Neural cell (in vitro differentiated cells): ENCODE measurements at regions not wholly inside any gene's neighbourhood (a gene's known extent, or its start where the extent isn't known, plus 50 kb on each side); places are given as distances from the start of the nearest gene placed in this dataset.

Experiments
- H2AFZ ChIP-seq: fragments of 200-600, 300-800 bp; sonication (generic), shearing (Covaris generic); 2 replicates; pipeline ENCODE4 v1.6.0; 2014; ENCODE audit warnings: low read depth, mild to moderate bottlenecking, antibody characterized with exemption, low read length, moderate library complexity
- H3F3A ChIP-seq: fragments of 200-600 bp; shearing (Covaris generic); 2 replicates; pipeline ENCODE4 v1.6.1; 2016; ENCODE audit warnings: mild to moderate bottlenecking, moderate library complexity, mixed read lengths, antibody characterized with exemption, low read length; ENCODE audit not compliant: insufficient read depth, poor library complexity, severe bottlenecking
- H3K27ac ChIP-seq: fragments of 200-600, 300-800 bp; sonication (generic), shearing (Covaris generic); 2 replicates; pipeline ENCODE4 v1.5.1; 2014; ENCODE audit warnings: mild to moderate bottlenecking, low read length, moderate library complexity
- H3K27me3 ChIP-seq: fragments of 300-800, 200-600 bp; sonication (generic), shearing (Covaris generic); 2 replicates; pipeline ENCODE4 v1.6.0; 2014; ENCODE audit warnings: mild to moderate bottlenecking, low read depth, low read length, moderate library complexity; ENCODE audit not compliant: insufficient read depth
- H3K36me3 ChIP-seq: fragments of 300-800, 200-600 bp; sonication (generic), shearing (Covaris generic); 2 replicates; pipeline ENCODE4 v1.5.1; 2014; ENCODE audit warnings: mild to moderate bottlenecking, antibody characterized with exemption, low read length, moderate library complexity; ENCODE audit not compliant: insufficient read depth
- H3K4me2 ChIP-seq: fragments of 300-800, 200-600 bp; sonication (generic), shearing (Covaris generic); 2 replicates; pipeline ENCODE4 v1.6.0; 2014; ENCODE audit warnings: mild to moderate bottlenecking, low read length
- H3K4me3 ChIP-seq: fragments of 300-800, 200-600 bp; sonication (generic), shearing (Covaris generic); 2 replicates; pipeline ENCODE4 v1.5.1; 2014; ENCODE audit warnings: mild to moderate bottlenecking, low read length, moderate library complexity
- H3K79me2 ChIP-seq: fragments of 200-600 bp; shearing (Covaris generic); replicated peaks from 2 replicates; pipeline ENCODE4 v1.6.0; 2014; ENCODE audit warnings: mild to moderate bottlenecking, low read length, moderate library complexity; ENCODE audit not compliant: insufficient read depth
- H3K9ac ChIP-seq: fragments of 300-800, 200-600 bp; sonication (generic), shearing (Covaris generic); 2 replicates; pipeline ENCODE4 v1.6.1; 2016; ENCODE audit warnings: mild to moderate bottlenecking, low read length, mixed read lengths
- H3K9me2 ChIP-seq: fragments of 200-600 bp; shearing (Covaris generic); 2 replicates; pipeline ENCODE4 v1.6.1; 2016; ENCODE audit warnings: mild to moderate bottlenecking, low read length, mixed read lengths; ENCODE audit not compliant: insufficient read depth
- H3K9me3 ChIP-seq: fragments of 200-600, 300-800 bp; sonication (generic), shearing (Covaris generic); 2 replicates; pipeline ENCODE4 v1.6.1; 2016; ENCODE audit warnings: mild to moderate bottlenecking, mixed run types, low read length, moderate library complexity, mixed read lengths
- H4K20me1 ChIP-seq: fragments of 200-600 bp; shearing (Covaris generic); 2 replicates; pipeline ENCODE4 v1.6.1; 2016; ENCODE audit warnings: mild to moderate bottlenecking, mixed run types; ENCODE audit not compliant: insufficient read depth
- EP300 ChIP-seq: fragments of 450-650 bp; conservative IDR thresholded peaks from 2 replicates; pipeline ENCODE4 v1.6.1; 2014; ENCODE audit warnings: antibody characterized with exemption, mild to moderate bottlenecking, moderate library complexity; ENCODE audit not compliant: poor library complexity, severe bottlenecking
- EZH2 ChIP-seq: fragments of 200-600, 300-800 bp; shearing (Covaris generic), sonication (generic); IDR thresholded peaks from 2 replicates; pipeline ENCODE4 v1.6.1; 2014; ENCODE audit warnings: antibody characterized with exemption, low read length, borderline replicate concordance, mild to moderate bottlenecking; ENCODE audit not compliant: insufficient read depth, poor library complexity, severe bottlenecking
- MXI1 ChIP-seq: fragments of 450-650 bp; conservative IDR thresholded peaks from 2 replicates; pipeline ENCODE4 v1.6.1; 2014; ENCODE audit warnings: antibody characterized with exemption, mild to moderate bottlenecking; ENCODE audit not compliant: poor library complexity, severe bottlenecking
- POLR2AphosphoS5 ChIP-seq: IDR thresholded peaks from 2 replicates; pipeline ENCODE4 v1.6.1; 2012
- RAD21 ChIP-seq: fragments of 450-650 bp; conservative IDR thresholded peaks from 2 replicates; pipeline ENCODE4 v1.6.1; 2014; ENCODE audit warnings: antibody characterized with exemption, mild to moderate bottlenecking, moderate library complexity
- REST ChIP-seq: IDR thresholded peaks from 2 replicates; pipeline ENCODE4 v1.6.1; 2012; ENCODE audit warnings: borderline replicate concordance
- SMC3 ChIP-seq: fragments of 450-650 bp; conservative IDR thresholded peaks from 2 replicates; pipeline ENCODE4 v1.6.1; 2014; ENCODE audit warnings: antibody characterized with exemption, mild to moderate bottlenecking, moderate library complexity; ENCODE audit not compliant: poor library complexity
- TAF1 ChIP-seq: IDR thresholded peaks from 2 replicates; pipeline ENCODE4 v1.6.1; 2012; ENCODE audit warnings: low read depth
- TF ChIP-seq, protein P1 (sequence below): fragments of 450-650 bp; IDR thresholded peaks from 2 replicates; pipeline ENCODE4 v1.5.1; 2014; ENCODE audit warnings: antibody characterized with exemption, mild to moderate bottlenecking, moderate library complexity; ENCODE audit not compliant: poor library complexity, severe bottlenecking

GRCh38 chr9:87109851-87110250 lies 162.5 kb upstream of the GAS1 start:
- H4K20me1 ChIP-seq: no peaks in the 10 kb centered on the region
- H3K9ac ChIP-seq: no peak overlapping the region
- no peak overlapping the region for H2AFZ ChIP-seq
- no peak for TF ChIP-seq EP300
- TF ChIP-seq, protein P1, sequence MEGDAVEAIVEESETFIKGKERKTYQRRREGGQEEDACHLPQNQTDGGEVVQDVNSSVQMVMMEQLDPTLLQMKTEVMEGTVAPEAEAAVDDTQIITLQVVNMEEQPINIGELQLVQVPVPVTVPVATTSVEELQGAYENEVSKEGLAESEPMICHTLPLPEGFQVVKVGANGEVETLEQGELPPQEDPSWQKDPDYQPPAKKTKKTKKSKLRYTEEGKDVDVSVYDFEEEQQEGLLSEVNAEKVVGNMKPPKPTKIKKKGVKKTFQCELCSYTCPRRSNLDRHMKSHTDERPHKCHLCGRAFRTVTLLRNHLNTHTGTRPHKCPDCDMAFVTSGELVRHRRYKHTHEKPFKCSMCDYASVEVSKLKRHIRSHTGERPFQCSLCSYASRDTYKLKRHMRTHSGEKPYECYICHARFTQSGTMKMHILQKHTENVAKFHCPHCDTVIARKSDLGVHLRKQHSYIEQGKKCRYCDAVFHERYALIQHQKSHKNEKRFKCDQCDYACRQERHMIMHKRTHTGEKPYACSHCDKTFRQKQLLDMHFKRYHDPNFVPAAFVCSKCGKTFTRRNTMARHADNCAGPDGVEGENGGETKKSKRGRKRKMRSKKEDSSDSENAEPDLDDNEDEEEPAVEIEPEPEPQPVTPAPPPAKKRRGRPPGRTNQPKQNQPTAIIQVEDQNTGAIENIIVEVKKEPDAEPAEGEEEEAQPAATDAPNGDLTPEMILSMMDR: no peak
- no peak for TF ChIP-seq TAF1
- TF ChIP-seq MXI1: no peak
- TF ChIP-seq SMC3: no peak
- TF ChIP-seq RAD21: no peak
- no peak for TF ChIP-seq POLR2AphosphoS5
- TF ChIP-seq REST: no peak
- TF ChIP-seq EZH2: no peak
- H3K4me2 ChIP-seq: no peak overlapping the region
- H3K79me2 ChIP-seq: no peaks in the 10 kb centered on the region
- no peaks in the 10 kb centered on the region for H3K9me2 ChIP-seq
- no peaks in the 10 kb centered on the region for H3K27me3 ChIP-seq
- H3K9me3 ChIP-seq: no peaks in the 10 kb centered on the region
- H3K27ac ChIP-seq: no peak overlapping the region
- no peak overlapping the region for H3K4me3 ChIP-seq
- H3F3A ChIP-seq: no peaks in the 10 kb centered on the region
- no peaks in the 10 kb centered on the region for H3K36me3 ChIP-seq

DNA sequence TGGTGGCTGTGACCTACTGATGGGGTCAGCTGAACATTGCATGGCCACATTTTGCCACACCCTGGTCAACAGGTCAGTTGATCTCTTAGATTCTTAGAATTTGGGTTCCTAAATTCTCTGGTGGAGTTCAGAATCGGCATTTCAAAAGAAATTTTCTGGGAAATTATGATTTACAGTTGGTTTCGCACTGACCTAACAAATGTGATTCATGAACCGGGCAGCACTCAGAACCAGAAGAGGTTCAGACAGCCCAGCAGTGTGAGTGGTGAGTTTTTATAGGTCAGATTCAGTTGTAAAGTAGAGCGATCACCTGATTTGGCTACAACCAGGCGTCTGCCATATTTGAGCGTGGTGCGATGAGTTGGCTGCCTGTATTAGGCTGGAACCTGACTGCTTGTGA lies 163.7 kb upstream of the GAS1 start:
- H3K4me2 ChIP-seq: no peak overlapping the region
- no peak overlapping the region for H2AFZ ChIP-seq
- H3K9me2 ChIP-seq: no peaks in the 10 kb centered on the region
- no peak overlapping the region for H3K4me3 ChIP-seq
- no peaks in the 10 kb centered on the region for H3F3A ChIP-seq
- H3K9me3 ChIP-seq: no peaks in the 10 kb centered on the region
- H3K79me2 ChIP-seq: no peaks in the 10 kb centered on the region
- no peak overlapping the region for H3K9ac ChIP-seq
- H3K27ac ChIP-seq: no peak overlapping the region
- TF ChIP-seq MXI1 (no peak), SMC3 (no peak), POLR2AphosphoS5 (no peak), RAD21 (no peak), REST (no peak), EZH2 (no peak), EP300 (no peak), TAF1 (no peak)
- TF ChIP-seq, protein P1: no peak
- H3K27me3 ChIP-seq: no peaks in the 10 kb centered on the region
- no peaks in the 10 kb centered on the region for H4K20me1 ChIP-seq
- no peaks in the 10 kb centered on the region for H3K36me3 ChIP-seq
